Liver (tissue), 8 donors: ENCODE measurements at regions not wholly inside any gene's neighbourhood (a gene's known extent, or its start where the extent isn't known, plus 50 kb on each side); places are given as distances from the start of the nearest gene placed in this dataset.

ENCODE experiments used
- DNase-seq: peaks from one replicate; pipeline ENCODE4 v3.0.0-alpha.2; 2017; ENCODE audit warnings: low spot score
- H3K27ac ChIP-seq, 2 donors: one replicate each; pipeline ENCODE4 v1.7.0; 2013; ENCODE audit warnings: inconsistent platforms in 2 of 2, low read length in 2 of 2, control low read depth in 1 of 2, low read depth in 1 of 2, mild to moderate bottlenecking in 1 of 2
- H3K27me3 ChIP-seq, 4 donors: one replicate each; pipeline versions ENCODE4 v1.6.1 to v1.7.0; 2013; ENCODE audit warnings: low read length in 3 of 4, inconsistent platforms in 1 of 4, mild to moderate bottlenecking in 1 of 4, moderate library complexity in 1 of 4; ENCODE audit not compliant: control insufficient read depth in 4 of 4, insufficient read depth in 4 of 4
- H3K36me3 ChIP-seq, 4 donors: one replicate each; pipeline versions ENCODE4 v1.6.1 to v1.7.0; 2013; ENCODE audit warnings: low read length in 3 of 4, mild to moderate bottlenecking in 3 of 4, low read depth in 1 of 4, moderate library complexity in 1 of 4; ENCODE audit not compliant: control insufficient read depth in 4 of 4, insufficient read depth in 3 of 4
- H3K4me1 ChIP-seq, 4 donors: one replicate each; pipeline versions ENCODE4 v1.6.1 to v1.7.0; 2013; ENCODE audit warnings: low read length in 3 of 4, mild to moderate bottlenecking in 3 of 4, moderate library complexity in 1 of 4; ENCODE audit not compliant: control insufficient read depth in 4 of 4, insufficient read depth in 4 of 4
- H3K4me3 ChIP-seq, 3 donors: one replicate each; pipeline versions ENCODE4 v1.6.1 to v1.7.0; 2013; ENCODE audit warnings: low read length in 3 of 3, control low read depth in 1 of 3, low read depth in 1 of 3, mild to moderate bottlenecking in 1 of 3
- H3K9ac ChIP-seq, 2 donors: one replicate each; pipeline ENCODE4 v1.7.0; 2013; ENCODE audit warnings: low read length in 2 of 2, mild to moderate bottlenecking in 2 of 2, moderate library complexity in 2 of 2, control low read depth in 1 of 2, low read depth in 1 of 2
- H3K9me3 ChIP-seq, 4 donors: one replicate each; pipeline versions ENCODE4 v1.6.1 to v1.7.0; 2013; ENCODE audit warnings: low read length in 3 of 4; ENCODE audit not compliant: control insufficient read depth in 4 of 4
- CTCF ChIP-seq: fragments of 150-350 bp; IDR thresholded peaks from 2 replicates; pipeline ENCODE4 v1.5.1; 2017; ENCODE audit warnings: improper control_type of control experiment, low read depth, low read length; ENCODE audit not compliant: missing input control
- EGR1 ChIP-seq, 2 donors: IDR thresholded peaks; 2 replicates each; pipeline ENCODE4 v1.6.1; 2016 to 2018; ENCODE audit warnings: antibody characterized with exemption in 2 of 2, low read depth in 2 of 2
- HNF4G ChIP-seq: IDR thresholded peaks from 2 replicates; pipeline ENCODE4 v1.6.1; 2016; ENCODE audit warnings: antibody characterized with exemption
- JUND ChIP-seq, 2 donors: IDR thresholded peaks; 2 replicates each; pipeline ENCODE4 v1.6.1; 2016; ENCODE audit warnings: antibody characterized with exemption in 2 of 2
- RAD21 ChIP-seq, 2 donors: IDR thresholded peaks; 2 replicates each; pipeline ENCODE4 v1.6.1; 2016; ENCODE audit warnings: antibody characterized with exemption in 2 of 2, mild to moderate bottlenecking in 2 of 2
- SP1 ChIP-seq: IDR thresholded peaks from 2 replicates; pipeline ENCODE4 v1.6.1; 2018; ENCODE audit warnings: antibody characterized with exemption, mild to moderate bottlenecking
- TAF1 ChIP-seq: conservative IDR thresholded peaks from 2 replicates; pipeline ENCODE4 v1.6.1; 2016; ENCODE audit warnings: antibody characterized with exemption, mild to moderate bottlenecking
- ZBTB33 ChIP-seq: IDR thresholded peaks from 2 replicates; pipeline ENCODE4 v1.6.1; 2016; ENCODE audit warnings: antibody characterized with exemption
- WGBS: extraction: QIAGEN DNeasy Blood & Tissue Kit; methylation state at CpG from one replicate; pipeline ENCODE4 v1.1.7; 2013; 5-methylcytosine and 5-hydroxymethylcytosine counted together
- donor health status: healthy.
- donor health status: healthy.
- donor health status: healthy.
- donor health status: healthy.
- donor health status: healthy.

- Histone ChIP-seq H3K36me3 (no peaks in the 10 kb centered on the region), H3K4me1 (no peaks in the 10 kb centered on the region), H3K9me3 (no peaks in the 10 kb centered on the region), H3K9ac (no peak overlapping the region), H3K27ac (no peak overlapping the region), H3K4me3 (no peak overlapping the region), H3K27me3 (peaks cover 0 to 2% (median 0%) of the 10 kb centered on the region in 4 donors)
- DNase-seq, result no peak
- TF ChIP-seq EGR1 (IDR thresholded peaks at IDR 0.05; ENCODE audit: low read depth in 2 of 2), result no peak
- TF ChIP-seq TAF1, result no peak
- TF ChIP-seq SP1, result no peak
- no peak for TF ChIP-seq RAD21 (IDR thresholded peaks at IDR 0.05)
- TF ChIP-seq CTCF, result no peak
- TF ChIP-seq HNF4G, result no peak
- TF ChIP-seq ZBTB33, result no peak
- no peak for TF ChIP-seq JUND (IDR thresholded peaks at IDR 0.05)
- WGBS, result 30% methylated on average over 2 of the region's 2 CpGs
These were observed 104.5 kb upstream of the VEGFC start for GRCh38 chr4:176897226-176897625.

- Histone ChIP-seq H3K4me1 (no peaks in the 10 kb centered on the region), H3K27ac (no peak overlapping the region), H3K36me3 (no peaks in the 10 kb centered on the region), H3K9ac (no peak overlapping the region), H3K27me3 (no peaks in the 10 kb centered on the region), H3K4me3 (no peak overlapping the region), H3K9me3 (no peaks in the 10 kb centered on the region)
- TF ChIP-seq CTCF (no peak), TAF1 (no peak), ZBTB33 (no peak)
- no peak for DNase-seq
- 82% methylated on average over 2 of the region's 2 CpGs for WGBS
These were observed 106.1 kb upstream of the VEGFC start for GRCh38 chr4:176898791-176899190.
